Osteocyte (in vitro differentiated cells): ENCODE measurements at regions not wholly inside any gene's neighbourhood (a gene's known extent, or its start where the extent isn't known, plus 50 kb on each side); places are given as distances from the start of the nearest gene placed in this dataset.

Source experiments
- DNase-seq: peaks from one replicate; pipeline ENCODE4 v3.0.0; 2021; ENCODE audit warnings: mixed read lengths; ENCODE audit not compliant: unreplicated experiment; ENCODE audit errors: extremely low spot score
- H3K27ac Mint-ChIP-seq: one replicate; pipeline ENCODE4 v1.8.0; 2021; ENCODE audit warnings: mild to moderate bottlenecking, mixed read lengths; ENCODE audit not compliant: unreplicated experiment
- H3K27me3 Mint-ChIP-seq: one replicate; pipeline ENCODE4 v1.8.0; 2021; ENCODE audit warnings: mixed read lengths; ENCODE audit not compliant: unreplicated experiment
- H3K36me3 Mint-ChIP-seq: one replicate; pipeline ENCODE4 v1.8.0; 2021; ENCODE audit warnings: mixed read lengths; ENCODE audit not compliant: unreplicated experiment
- H3K4me1 Mint-ChIP-seq: one replicate; pipeline ENCODE4 v1.8.0; 2021; ENCODE audit warnings: mixed read lengths; ENCODE audit not compliant: unreplicated experiment
- H3K4me3 Mint-ChIP-seq: one replicate; pipeline ENCODE4 v1.8.0; 2021; ENCODE audit warnings: mild to moderate bottlenecking, moderate library complexity, mixed read lengths; ENCODE audit not compliant: unreplicated experiment
- H3K9me3 Mint-ChIP-seq: one replicate; pipeline ENCODE4 v1.8.0; 2021; ENCODE audit warnings: mixed read lengths; ENCODE audit not compliant: unreplicated experiment
- CTCF ChIP-seq: fragments of 200-600 bp; sonication (generic); IDR thresholded peaks from 2 replicates; pipeline ENCODE4 v1.5.0; 2021; ENCODE audit warnings: antibody characterized with exemption, mild to moderate bottlenecking, moderate library complexity

DNA sequence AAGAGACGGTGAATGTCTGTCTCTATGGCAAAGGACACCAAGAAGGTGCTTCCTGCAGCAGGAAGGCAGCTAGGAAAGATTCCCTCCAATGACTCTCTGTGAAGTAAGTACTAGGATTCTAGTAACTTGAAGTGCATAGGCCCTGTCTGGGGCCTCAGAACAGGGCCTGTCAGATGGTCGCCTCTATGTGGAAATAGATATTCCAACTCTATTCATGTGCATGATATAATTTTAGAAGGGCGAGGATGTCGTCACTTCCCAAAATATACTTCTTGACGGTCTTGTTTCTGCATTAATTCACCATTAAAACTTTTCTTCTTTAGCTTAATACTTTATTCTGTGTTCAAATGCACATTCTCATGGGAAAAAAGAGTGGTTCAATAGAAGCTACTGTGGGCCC, 167.0 kb downstream of the TLE3 start:
- H3K27me3 Mint-ChIP-seq, result peaks cover 38% of the 10 kb centered on the region
- no peak for TF ChIP-seq CTCF
- peak; percentile 5 for DNase-seq
- peaks cover 3% of the 10 kb centered on the region for H3K36me3 Mint-ChIP-seq
- no peak overlapping the region for H3K27ac Mint-ChIP-seq
- no peak overlapping the region for H3K4me3 Mint-ChIP-seq
- peaks cover 8% of the 10 kb centered on the region for H3K9me3 Mint-ChIP-seq
- H3K4me1 Mint-ChIP-seq, result no peaks in the 10 kb centered on the region

DNA sequence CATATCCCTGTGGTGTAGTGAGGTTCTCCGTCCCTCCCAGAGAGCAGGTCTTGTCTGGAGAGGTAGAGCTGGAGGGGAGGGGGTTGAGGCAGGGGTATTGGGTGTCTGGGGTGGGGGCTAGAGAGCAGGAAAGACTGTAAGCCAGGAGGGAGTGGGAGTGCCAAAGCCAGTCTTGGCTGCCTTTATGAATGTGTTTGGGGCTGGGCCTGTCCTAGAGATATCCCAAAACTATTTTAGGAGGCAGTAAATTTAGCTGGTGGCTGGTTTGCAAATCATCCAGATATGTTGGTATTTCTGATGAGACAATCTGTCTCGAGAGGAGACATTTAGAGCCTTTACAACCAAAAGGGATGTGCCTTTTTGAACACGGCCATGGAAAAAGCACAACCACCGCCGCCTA, 166.6 kb downstream of the TLE3 start:
- peaks cover 8% of the 10 kb centered on the region for H3K9me3 Mint-ChIP-seq
- peaks cover 41% of the 10 kb centered on the region for H3K27me3 Mint-ChIP-seq
- H3K36me3 Mint-ChIP-seq, result peaks cover 3% of the 10 kb centered on the region

GRCh38 chr15:69934607-69935006, 163.1 kb downstream of the TLE3 start:
- H3K4me3 Mint-ChIP-seq, result no peak overlapping the region
- peaks cover 3% of the 10 kb centered on the region for H3K36me3 Mint-ChIP-seq
- H3K9me3 Mint-ChIP-seq, result peaks cover 2% of the 10 kb centered on the region
- peaks cover 65% of the 10 kb centered on the region for H3K27me3 Mint-ChIP-seq
- no peak overlapping the region for H3K27ac Mint-ChIP-seq
- no peak for DNase-seq
- no peak for TF ChIP-seq CTCF
- no peaks in the 10 kb centered on the region for H3K4me1 Mint-ChIP-seq

More for the DNA sequence above, 166.6 kb downstream of the TLE3 start:
- DNase-seq, result peak; percentile 48
- Mint-ChIP-seq H3K4me3 (no peak overlapping the region), H3K27ac (no peak overlapping the region), H3K4me1 (no peaks in the 10 kb centered on the region)
- no peak for TF ChIP-seq CTCF

- H3K27me3 Mint-ChIP-seq, result peaks cover 55% of the 10 kb centered on the region
- no peaks in the 10 kb centered on the region for H3K4me1 Mint-ChIP-seq
- H3K36me3 Mint-ChIP-seq, result peaks cover 3% of the 10 kb centered on the region
- H3K9me3 Mint-ChIP-seq, result no peaks in the 10 kb centered on the region
- H3K27ac Mint-ChIP-seq, result no peak overlapping the region
- no peak for TF ChIP-seq CTCF
- no peak overlapping the region for H3K4me3 Mint-ChIP-seq
- DNase-seq, result no peak
Measured at GRCh38 chr15:69939513-69940440, 157.9 kb downstream of the TLE3 start.

DNA sequence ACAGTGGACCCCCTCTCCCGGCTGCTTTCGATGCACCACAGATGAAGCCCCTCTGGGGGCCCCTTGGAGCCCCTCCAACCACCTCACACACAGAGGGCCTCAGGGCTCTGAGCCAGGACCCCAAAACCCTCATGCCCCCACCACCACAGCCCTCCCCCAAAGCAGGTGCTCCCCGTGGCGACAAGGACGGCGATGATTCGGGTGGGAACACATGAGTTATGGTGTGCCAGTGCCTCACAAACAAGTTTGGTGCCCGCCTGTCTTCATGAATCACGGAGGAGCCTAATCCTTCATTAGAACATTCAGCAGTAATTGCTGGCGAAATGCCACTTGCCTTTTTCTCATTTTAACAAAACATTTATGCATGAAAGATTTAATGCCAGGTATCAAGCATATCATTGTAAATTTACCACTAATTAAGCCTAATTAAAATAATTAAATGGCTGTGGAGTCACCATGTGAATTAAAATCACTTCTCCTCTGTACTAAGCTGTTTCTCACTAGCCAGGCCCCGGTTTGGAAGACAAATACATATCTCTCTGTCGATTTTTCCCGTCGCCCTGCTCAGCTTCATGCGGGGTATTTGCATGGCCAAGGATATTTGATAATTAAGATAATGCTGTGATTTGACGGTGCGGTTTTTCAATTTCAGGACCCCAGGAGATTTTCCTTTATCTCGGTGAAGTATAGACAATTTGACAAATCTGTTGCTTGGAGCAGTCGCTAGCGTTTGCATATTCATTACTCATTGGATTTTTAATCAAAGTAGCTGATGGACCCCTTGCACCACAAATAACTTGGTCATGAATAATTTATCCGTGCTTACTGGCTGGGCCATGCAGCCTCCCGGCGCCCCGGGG, 157.0 kb downstream of the TLE3 start:
- DNase-seq, result no peak
- Mint-ChIP-seq H3K36me3 (no peaks in the 10 kb centered on the region), H3K27ac (no peak overlapping the region), H3K27me3 (peaks cover 50% of the 10 kb centered on the region), H3K4me3 (no peak overlapping the region), H3K9me3 (no peaks in the 10 kb centered on the region), H3K4me1 (no peaks in the 10 kb centered on the region)
- no peak for TF ChIP-seq CTCF
